ENCODE measurements at regions not wholly inside any gene's neighbourhood (a gene's known extent, or its start where the extent isn't known, plus 50 kb on each side); places are given as distances from the start of the nearest gene placed in this dataset.

- Histone ChIP-seq H3K4me3 (ENCODE audit: low read depth, low read length) (no peak overlapping the region), H3K9me3 (ENCODE audit: control insufficient read depth, insufficient read depth, low read depth, low read length) (no peaks in the 10 kb centered on the region), H3K36me3 (ENCODE audit: control insufficient read depth in 2 of 2, insufficient read depth in 1 of 2, low read length in 2 of 2) (no peaks in the 10 kb centered on the region), H3K4me1 (ENCODE audit: control insufficient read depth, insufficient read depth, low read length) (no peaks in the 10 kb centered on the region), H3K27ac (ENCODE audit: extremely low read depth, low read depth, low read length) (no peak overlapping the region)
- ChIA-PET POLR2A (no interaction called here), CTCF (no interaction called here)
- TF ChIP-seq ZNF843 (tag by site-specific recombination; IDR thresholded peaks at IDR 0.05) (no peak), ZNF292 (tag by site-specific recombination; IDR thresholded peaks at IDR 0.05; ENCODE audit: borderline replicate concordance, low read depth) (no peak), ZBTB11 (tag by site-specific recombination; conservative IDR thresholded peaks at IDR 0.05; ENCODE audit: low read depth) (no peak), GLI4 (tag by site-specific recombination; IDR thresholded peaks at IDR 0.05) (no peak), ZNF513 (tag by site-specific recombination; IDR thresholded peaks at IDR 0.05) (no peak), ZNF416 (tag by site-specific recombination; IDR thresholded peaks at IDR 0.05) (no peak), PBX3 (CRISPR knock-in tag; IDR thresholded peaks at IDR 0.05) (no peak), YY1 (tag by site-specific recombination; IDR thresholded peaks at IDR 0.05) (no peak), ZNF266 (tag by site-specific recombination; IDR thresholded peaks at IDR 0.05; ENCODE audit: low read depth) (no peak), HOXD13 (CRISPR knock-in tag; IDR thresholded peaks at IDR 0.05; ENCODE audit: borderline replicate concordance) (no peak), ZNF211 (tag by site-specific recombination; IDR thresholded peaks at IDR 0.05; ENCODE audit: low read depth) (no peak), YY2 (tag by site-specific recombination; IDR thresholded peaks at IDR 0.05) (no peak), ZNF692 (tag by site-specific recombination; IDR thresholded peaks at IDR 0.05) (no peak), HOXC10 (CRISPR knock-in tag; IDR thresholded peaks at IDR 0.05) (no peak)
These were observed 222.1 kb upstream of the CARD18 start for GRCh38 chr11:105361651-105362050.

GRCh38 chr11:105357764-105358163, 218.2 kb upstream of the CARD18 start:
- H3K9me3 ChIP-seq (ENCODE audit: control insufficient read depth, insufficient read depth, low read depth, low read length), result no peaks in the 10 kb centered on the region
- H3K4me1 ChIP-seq (ENCODE audit: control insufficient read depth, insufficient read depth, low read length), result no peaks in the 10 kb centered on the region
- H3K27ac ChIP-seq (ENCODE audit: extremely low read depth, low read depth, low read length), result no peak overlapping the region
- ChIA-PET CTCF (interaction anchor here (0.6 kb wide), 1 partner anchor 251 kb away, joined by 3 read pairs; no protein-coding TSS in a partner anchor), POLR2A (no interaction called here)
- H3K4me3 ChIP-seq (ENCODE audit: low read depth, low read length), result no peak overlapping the region
- H3K36me3 ChIP-seq (ENCODE audit: control insufficient read depth in 2 of 2, insufficient read depth in 1 of 2, low read length in 2 of 2), result no peaks in the 10 kb centered on the region
- no peak for TF ChIP-seq ZBTB7A (tag by site-specific recombination; IDR thresholded peaks at IDR 0.05; ENCODE audit: low read depth)
- no peak for TF ChIP-seq TCF7L2 (IDR thresholded peaks at IDR 0.05; ENCODE audit: borderline replicate concordance, low read depth, low read length)
- TF ChIP-seq ZNF610 (tag by site-specific recombination; IDR thresholded peaks at IDR 0.05; ENCODE audit: borderline replicate concordance), result no peak
- TF ChIP-seq ZBTB44 (tag by site-specific recombination; IDR thresholded peaks at IDR 0.05), result no peak
